ENCODE measurements at regions not wholly inside any gene's neighbourhood (a gene's known extent, or its start where the extent isn't known, plus 50 kb on each side); places are given as distances from the start of the nearest gene placed in this dataset.

GRCh38 chr7:133195868-133196267, 57.0 kb upstream of the EXOC4 start:
- TF ChIP-seq POLR2A (IDR thresholded peaks at IDR 0.05; ENCODE audit: low read length) (no peak), GATA1 (IDR thresholded peaks at IDR 0.05; ENCODE audit: low read depth, low read length) (no peak)

Measured in erythroblast (primary cell).